SU-DHL-6 (cell line): ENCODE measurements at regions not wholly inside any gene's neighbourhood (a gene's known extent, or its start where the extent isn't known, plus 50 kb on each side); places are given as distances from the start of the nearest gene placed in this dataset.

Experiments used
- EZH2phosphoT487 ChIP-seq: fragments of 200-600 bp; sonication (generic), shearing (Covaris generic); conservative IDR thresholded peaks from 2 replicates; pipeline ENCODE4 v1.6.1; 2018; ENCODE audit warnings: mild to moderate bottlenecking, antibody characterized with exemption, low read length, moderate library complexity, mixed read lengths
- TF ChIP-seq, protein P1 (sequence below): fragments of 200-600 bp; sonication (generic); IDR thresholded peaks from one replicate; pipeline ENCODE4 v1.5.1; 2017; ENCODE audit warnings: antibody characterized with exemption, mild to moderate bottlenecking, low read length, moderate library complexity; ENCODE audit not compliant: insufficient read depth, poor library complexity, severe bottlenecking

DNA sequence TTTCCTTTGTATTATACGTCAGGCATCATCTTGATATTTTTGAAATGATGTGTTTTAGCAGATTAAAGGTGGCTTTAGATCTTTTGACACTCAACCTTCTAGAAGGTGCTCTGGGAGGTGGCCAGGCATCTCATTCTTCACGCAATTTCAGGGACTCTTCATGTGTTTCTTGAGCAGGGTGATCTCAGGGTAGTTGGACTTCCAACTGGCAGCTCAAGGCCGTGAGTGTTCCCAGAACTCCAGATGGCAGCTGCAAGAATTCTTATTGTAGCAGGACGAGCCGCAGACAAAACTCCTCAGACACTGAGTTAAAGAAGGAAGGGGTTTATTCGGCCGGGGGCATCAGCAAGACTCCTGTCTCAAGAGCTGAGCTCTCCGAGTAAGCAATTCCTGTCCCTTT lies 82.5 kb upstream of the UBAC2 start:
- TF ChIP-seq, protein P1, sequence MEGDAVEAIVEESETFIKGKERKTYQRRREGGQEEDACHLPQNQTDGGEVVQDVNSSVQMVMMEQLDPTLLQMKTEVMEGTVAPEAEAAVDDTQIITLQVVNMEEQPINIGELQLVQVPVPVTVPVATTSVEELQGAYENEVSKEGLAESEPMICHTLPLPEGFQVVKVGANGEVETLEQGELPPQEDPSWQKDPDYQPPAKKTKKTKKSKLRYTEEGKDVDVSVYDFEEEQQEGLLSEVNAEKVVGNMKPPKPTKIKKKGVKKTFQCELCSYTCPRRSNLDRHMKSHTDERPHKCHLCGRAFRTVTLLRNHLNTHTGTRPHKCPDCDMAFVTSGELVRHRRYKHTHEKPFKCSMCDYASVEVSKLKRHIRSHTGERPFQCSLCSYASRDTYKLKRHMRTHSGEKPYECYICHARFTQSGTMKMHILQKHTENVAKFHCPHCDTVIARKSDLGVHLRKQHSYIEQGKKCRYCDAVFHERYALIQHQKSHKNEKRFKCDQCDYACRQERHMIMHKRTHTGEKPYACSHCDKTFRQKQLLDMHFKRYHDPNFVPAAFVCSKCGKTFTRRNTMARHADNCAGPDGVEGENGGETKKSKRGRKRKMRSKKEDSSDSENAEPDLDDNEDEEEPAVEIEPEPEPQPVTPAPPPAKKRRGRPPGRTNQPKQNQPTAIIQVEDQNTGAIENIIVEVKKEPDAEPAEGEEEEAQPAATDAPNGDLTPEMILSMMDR = no peak
- no peak for TF ChIP-seq EZH2phosphoT487
